H1 (cell line): ENCODE measurements at regions not wholly inside any gene's neighbourhood (a gene's known extent, or its start where the extent isn't known, plus 50 kb on each side); places are given as distances from the start of the nearest gene placed in this dataset.

ENCODE experiments used
- CHD7 ChIP-seq: fragments of 300-600 bp; sonication (generic); IDR thresholded peaks from 2 replicates; pipeline ENCODE4 v1.7.1; 2012; ENCODE audit warnings: low read length, moderate library complexity, mild to moderate bottlenecking, inconsistent platforms; ENCODE audit not compliant: insufficient replicate concordance

GRCh38 chr22:48808038-48808960, 1019.4 kb downstream of the BRD1 start (continued):
- no peak for TF ChIP-seq CHD7
- TF ChIP-seq, all 59 proteins: peak for 0
